ENCODE measurements at regions not wholly inside any gene's neighbourhood (a gene's known extent, or its start where the extent isn't known, plus 50 kb on each side); places are given as distances from the start of the nearest gene placed in this dataset.

DNA sequence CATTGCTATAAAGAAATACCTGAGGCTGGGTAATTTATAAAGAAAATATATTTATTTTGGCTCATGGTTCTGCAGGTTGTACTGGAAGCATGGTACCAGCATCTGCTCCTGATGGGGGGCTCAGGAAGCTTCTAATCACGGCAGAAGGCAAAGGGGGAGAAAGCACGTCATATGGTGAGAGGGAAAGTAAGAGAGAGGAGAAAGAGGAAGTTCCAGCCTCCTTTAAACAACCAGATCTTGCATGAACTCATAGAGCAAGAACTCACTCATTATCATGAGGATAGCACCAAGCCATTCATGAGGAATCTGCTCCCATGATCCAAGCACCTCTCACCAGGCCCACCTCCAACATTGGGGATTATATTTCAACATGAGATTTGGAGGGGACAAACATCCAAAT, 125.0 kb upstream of the GRPR start:
- no TSS peak for BruUV-seq (replicated peaks)
- Histone ChIP-seq H3K27ac (ENCODE audit: insufficient read depth, low read length) (no peak overlapping the region), H2BK15ac (ENCODE audit: low read depth, low read length) (no peak overlapping the region), H3K23ac (ENCODE audit: low read depth, low read length) (no peak overlapping the region), H3K9me3 (ENCODE audit: control insufficient read depth, insufficient read depth, low read length) (no peaks in the 10 kb centered on the region), H2BK5ac (ENCODE audit: low read depth, low read length, poor library complexity, severe bottlenecking) (no peak overlapping the region), H2AFZ (replicated peaks; ENCODE audit: low read length, poor library complexity) (no peak overlapping the region), H3K4me2 (ENCODE audit: low read depth, low read length) (no peak overlapping the region), H3K27me3 (ENCODE audit: control insufficient read depth, insufficient read depth, low read length) (no peaks in the 10 kb centered on the region), H3K56ac (ENCODE audit: extremely low read depth, insufficient read depth, low read length) (no peak overlapping the region), H3K4ac (ENCODE audit: low read depth, low read length) (no peak overlapping the region), H3K9ac (ENCODE audit: low read depth, low read length) (no peak overlapping the region), H3K14ac (replicated peaks; ENCODE audit: low read depth, low read length) (no peak overlapping the region), H3K9me1 (ENCODE audit: insufficient read depth, low read length) (no peaks in the 10 kb centered on the region), H4K91ac (ENCODE audit: insufficient read depth, low read depth, low read length) (no peak overlapping the region), H3K4me3 (ENCODE audit: insufficient read depth, low read depth, low read length) (no peak overlapping the region), H4K20me1 (ENCODE audit: insufficient read depth, low read length) (no peaks in the 10 kb centered on the region), H2AK5ac (ENCODE audit: low read depth, low read length) (no peak overlapping the region), H2BK120ac (ENCODE audit: low read depth, low read length) (no peak overlapping the region), H2BK20ac (ENCODE audit: low read depth, low read length) (no peak overlapping the region), H3K18ac (ENCODE audit: low read depth, low read length) (no peak overlapping the region), H3K4me1 (ENCODE audit: control insufficient read depth, insufficient read depth, low read length) (no peaks in the 10 kb centered on the region), H2AK9ac (replicated peaks; ENCODE audit: low read depth, low read length, poor library complexity) (no peak overlapping the region), H4K8ac (ENCODE audit: low read depth in 2 of 2, low read length in 2 of 2) (no peak overlapping the region), H3K36me3 (ENCODE audit: control insufficient read depth, insufficient read depth, low read length) (no peaks in the 10 kb centered on the region), H4K5ac (ENCODE audit: low read depth, low read length) (no peak overlapping the region), H3K79me1 (ENCODE audit: low read depth in 1 of 2, low read length in 2 of 2) (no peaks in the 10 kb centered on the region)
- ChIA-PET POLR2A (ENCODE audit: unreplicated experiment) (no interaction called here), CTCF (no interaction called here)
- no peak for ATAC-seq (ENCODE audit: low read depth)
- no peak for DNase-seq
- WGBS, 2 experiments (ENCODE audit: extremely low coverage in 2 of 2, insufficient read length in 1 of 2) = no CpG with 5 or more reads among the region's 2 CpGs
- TF ChIP-seq POLR2A (IDR thresholded peaks at IDR 0.05; ENCODE audit: low read depth, low read length) (no peak), SMC3 (IDR thresholded peaks at IDR 0.05; ENCODE audit: low read depth, low read length) (no peak), NFE2L2 (IDR thresholded peaks at IDR 0.05; ENCODE audit: low read depth, low read length) (no peak), CEBPB (IDR thresholded peaks at IDR 0.05; ENCODE audit: low read depth, low read length) (no peak), MXI1 (IDR thresholded peaks at IDR 0.05; ENCODE audit: borderline replicate concordance, low read depth, low read length) (no peak)
- in situ Hi-C loops (cut with MboI; ENCODE audit: low sequenced_read_pairs) = no loop called here
- dilution Hi-C loops (cut with HindIII; ENCODE audit: low sequenced_read_pairs, unreplicated experiment) = no loop called here
- intact Hi-C loops (cut with micrococcal nuclease) = no loop called here
